HL-60 (cell line): ENCODE measurements at regions not wholly inside any gene's neighbourhood (a gene's known extent, or its start where the extent isn't known, plus 50 kb on each side); places are given as distances from the start of the nearest gene placed in this dataset.

ENCODE experiments used
- GABPA ChIP-seq: IDR thresholded peaks from 2 replicates; pipeline ENCODE4 v1.6.1; 2012; ENCODE audit warnings: low read depth
- SPI1 ChIP-seq: IDR thresholded peaks from 2 replicates; pipeline ENCODE4 v1.6.1; 2012; ENCODE audit warnings: low read depth, mild to moderate bottlenecking, borderline replicate concordance
- TF ChIP-seq, protein P1 (sequence below): IDR thresholded peaks from one replicate; pipeline ENCODE4 v1.5.1; 2011; ENCODE audit warnings: low read length, control low read depth, inconsistent platforms; ENCODE audit not compliant: insufficient read depth
- TF ChIP-seq, protein P2 (sequence below): IDR thresholded peaks from 2 replicates; pipeline ENCODE4 v1.6.1; 2012; ENCODE audit warnings: low read depth; ENCODE audit not compliant: insufficient replicate concordance

DNA sequence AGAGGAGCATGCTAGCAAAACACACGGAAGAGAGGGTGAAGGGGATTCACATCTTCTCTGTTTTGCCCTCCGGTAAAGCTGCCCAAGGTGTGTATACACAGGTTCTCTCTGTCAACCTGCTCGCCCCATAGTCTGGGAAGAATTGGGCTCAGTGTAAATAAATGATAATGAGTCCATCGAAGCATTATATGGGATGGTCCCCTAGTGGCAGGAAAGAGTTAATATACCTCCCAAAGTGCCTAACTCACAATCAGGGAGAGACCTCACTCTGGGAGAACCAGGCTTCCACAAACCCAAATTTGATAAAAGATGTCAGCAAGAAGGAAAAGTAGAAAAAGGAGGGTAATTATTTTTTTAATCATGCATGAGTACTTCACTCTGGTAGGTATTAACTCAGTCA is 262.2 kb upstream of the ZNF521 start:
- TF ChIP-seq, protein P1, sequence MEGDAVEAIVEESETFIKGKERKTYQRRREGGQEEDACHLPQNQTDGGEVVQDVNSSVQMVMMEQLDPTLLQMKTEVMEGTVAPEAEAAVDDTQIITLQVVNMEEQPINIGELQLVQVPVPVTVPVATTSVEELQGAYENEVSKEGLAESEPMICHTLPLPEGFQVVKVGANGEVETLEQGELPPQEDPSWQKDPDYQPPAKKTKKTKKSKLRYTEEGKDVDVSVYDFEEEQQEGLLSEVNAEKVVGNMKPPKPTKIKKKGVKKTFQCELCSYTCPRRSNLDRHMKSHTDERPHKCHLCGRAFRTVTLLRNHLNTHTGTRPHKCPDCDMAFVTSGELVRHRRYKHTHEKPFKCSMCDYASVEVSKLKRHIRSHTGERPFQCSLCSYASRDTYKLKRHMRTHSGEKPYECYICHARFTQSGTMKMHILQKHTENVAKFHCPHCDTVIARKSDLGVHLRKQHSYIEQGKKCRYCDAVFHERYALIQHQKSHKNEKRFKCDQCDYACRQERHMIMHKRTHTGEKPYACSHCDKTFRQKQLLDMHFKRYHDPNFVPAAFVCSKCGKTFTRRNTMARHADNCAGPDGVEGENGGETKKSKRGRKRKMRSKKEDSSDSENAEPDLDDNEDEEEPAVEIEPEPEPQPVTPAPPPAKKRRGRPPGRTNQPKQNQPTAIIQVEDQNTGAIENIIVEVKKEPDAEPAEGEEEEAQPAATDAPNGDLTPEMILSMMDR = no peak
- TF ChIP-seq, protein P2, sequence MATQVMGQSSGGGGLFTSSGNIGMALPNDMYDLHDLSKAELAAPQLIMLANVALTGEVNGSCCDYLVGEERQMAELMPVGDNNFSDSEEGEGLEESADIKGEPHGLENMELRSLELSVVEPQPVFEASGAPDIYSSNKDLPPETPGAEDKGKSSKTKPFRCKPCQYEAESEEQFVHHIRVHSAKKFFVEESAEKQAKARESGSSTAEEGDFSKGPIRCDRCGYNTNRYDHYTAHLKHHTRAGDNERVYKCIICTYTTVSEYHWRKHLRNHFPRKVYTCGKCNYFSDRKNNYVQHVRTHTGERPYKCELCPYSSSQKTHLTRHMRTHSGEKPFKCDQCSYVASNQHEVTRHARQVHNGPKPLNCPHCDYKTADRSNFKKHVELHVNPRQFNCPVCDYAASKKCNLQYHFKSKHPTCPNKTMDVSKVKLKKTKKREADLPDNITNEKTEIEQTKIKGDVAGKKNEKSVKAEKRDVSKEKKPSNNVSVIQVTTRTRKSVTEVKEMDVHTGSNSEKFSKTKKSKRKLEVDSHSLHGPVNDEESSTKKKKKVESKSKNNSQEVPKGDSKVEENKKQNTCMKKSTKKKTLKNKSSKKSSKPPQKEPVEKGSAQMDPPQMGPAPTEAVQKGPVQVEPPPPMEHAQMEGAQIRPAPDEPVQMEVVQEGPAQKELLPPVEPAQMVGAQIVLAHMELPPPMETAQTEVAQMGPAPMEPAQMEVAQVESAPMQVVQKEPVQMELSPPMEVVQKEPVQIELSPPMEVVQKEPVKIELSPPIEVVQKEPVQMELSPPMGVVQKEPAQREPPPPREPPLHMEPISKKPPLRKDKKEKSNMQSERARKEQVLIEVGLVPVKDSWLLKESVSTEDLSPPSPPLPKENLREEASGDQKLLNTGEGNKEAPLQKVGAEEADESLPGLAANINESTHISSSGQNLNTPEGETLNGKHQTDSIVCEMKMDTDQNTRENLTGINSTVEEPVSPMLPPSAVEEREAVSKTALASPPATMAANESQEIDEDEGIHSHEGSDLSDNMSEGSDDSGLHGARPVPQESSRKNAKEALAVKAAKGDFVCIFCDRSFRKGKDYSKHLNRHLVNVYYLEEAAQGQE = no peak
- TF ChIP-seq GABPA (no peak), SPI1 (no peak)
